ENCODE measurements at regions not wholly inside any gene's neighbourhood (a gene's known extent, or its start where the extent isn't known, plus 50 kb on each side); places are given as distances from the start of the nearest gene placed in this dataset.
"Not testable (repeated sequence)": the region's sequence is repeated elsewhere in the genome, so short reads cannot be mapped to it uniquely, and the experiment has no call there.

GRCh38 chr2:91573755-91574154 is 2882.3 kb downstream of the RPIA start:
- WGBS (ENCODE audit: extremely low coverage, insufficient read length, low lambda C conversion rate) = no CpG with 5 or more reads among the region's 4 CpGs
- H3T11ph ChIP-seq (ENCODE audit: low read length); H3K23me2 ChIP-seq (ENCODE audit: insufficient read length, low read depth, low read length, poor library complexity, severe bottlenecking); H3K56ac ChIP-seq (ENCODE audit: insufficient read length, low read depth, low read length); H4K8ac ChIP-seq (replicated peaks; ENCODE audit: insufficient read length, low read depth, low read length); H3K4me1 ChIP-seq (ENCODE audit: insufficient read depth, low read length); H3K23ac ChIP-seq (ENCODE audit: insufficient read length, low read depth, low read length); H2BK12ac ChIP-seq (ENCODE audit: insufficient read length, low read depth, low read length); H2AK5ac ChIP-seq (ENCODE audit: insufficient read length, low read length); H3K4me1 Mint-ChIP-seq; H4K20me1 ChIP-seq (ENCODE audit: control insufficient read depth, insufficient read depth, insufficient read length); H3K27ac ChIP-seq (ENCODE audit: insufficient read length, low read depth, low read length); H4K91ac ChIP-seq (ENCODE audit: insufficient read length, low read depth, low read length); H3K36me3 Mint-ChIP-seq (ENCODE audit: insufficient read depth in 1 of 3, low read depth in 3 of 3); H3K79me1 ChIP-seq (ENCODE audit: insufficient read depth, low read depth, low read length, poor library complexity, severe bottlenecking); H3K4me2 ChIP-seq (ENCODE audit: insufficient read depth, insufficient read length, low read length); H2BK5ac ChIP-seq (ENCODE audit: insufficient read length, low read length); H3K14ac ChIP-seq (ENCODE audit: insufficient read depth, low read length); H2BK20ac ChIP-seq (ENCODE audit: low read depth, low read length, poor library complexity, severe bottlenecking); H2BK120ac ChIP-seq (ENCODE audit: low read depth, low read length, poor library complexity, severe bottlenecking); H3K18ac ChIP-seq (ENCODE audit: insufficient read length, low read depth, low read length); H3K79me2 ChIP-seq (ENCODE audit: insufficient read depth, low read length); DNase-seq; H3K27me3 ChIP-seq (ENCODE audit: insufficient read depth, low read length); H2BK15ac ChIP-seq (ENCODE audit: low read depth, low read length); H4K5ac ChIP-seq (ENCODE audit: insufficient read length, low read depth, low read length); H3K4me3 Mint-ChIP-seq; H3K27me3 Mint-ChIP-seq (ENCODE audit: low read depth); H2AFZ ChIP-seq (ENCODE audit: low read length); H3K27ac Mint-ChIP-seq; H3K9ac ChIP-seq (ENCODE audit: extremely low read depth, insufficient read length, low read length); H3K4ac ChIP-seq (ENCODE audit: low read depth, low read length): not testable (repeated sequence)
- peaks cover 17% of the 10 kb centered on the region for H3K9me3 ChIP-seq (ENCODE audit: control insufficient read depth, low read depth, low read length)
- peaks cover 49 to 52% of the 10 kb centered on the region in 2 experiments for H3K9me3 Mint-ChIP-seq

GRCh38 chr2:91574255-91574654 is 2882.8 kb downstream of the RPIA start:
- not testable (repeated sequence) for DNase-seq; H3K79me2 ChIP-seq (ENCODE audit: insufficient read depth, low read length); H3K4me1 Mint-ChIP-seq; H4K20me1 ChIP-seq (ENCODE audit: control insufficient read depth, insufficient read depth, insufficient read length); H3K27me3 Mint-ChIP-seq (ENCODE audit: low read depth); H4K8ac ChIP-seq (replicated peaks; ENCODE audit: insufficient read length, low read depth, low read length); H3K36me3 Mint-ChIP-seq (ENCODE audit: insufficient read depth in 1 of 3, low read depth in 3 of 3); H4K91ac ChIP-seq (ENCODE audit: insufficient read length, low read depth, low read length); H3K79me1 ChIP-seq (ENCODE audit: insufficient read depth, low read depth, low read length, poor library complexity, severe bottlenecking); H4K5ac ChIP-seq (ENCODE audit: insufficient read length, low read depth, low read length); H3K18ac ChIP-seq (ENCODE audit: insufficient read length, low read depth, low read length); H3K23me2 ChIP-seq (ENCODE audit: insufficient read length, low read depth, low read length, poor library complexity, severe bottlenecking); H3K27ac Mint-ChIP-seq; H3K9ac ChIP-seq (ENCODE audit: extremely low read depth, insufficient read length, low read length); H3K4me1 ChIP-seq (ENCODE audit: insufficient read depth, low read length); H2BK12ac ChIP-seq (ENCODE audit: insufficient read length, low read depth, low read length); H3K4me3 Mint-ChIP-seq; H2AK5ac ChIP-seq (ENCODE audit: insufficient read length, low read length); H2BK120ac ChIP-seq (ENCODE audit: low read depth, low read length, poor library complexity, severe bottlenecking); H2BK5ac ChIP-seq (ENCODE audit: insufficient read length, low read length); H2AFZ ChIP-seq (ENCODE audit: low read length); H3K23ac ChIP-seq (ENCODE audit: insufficient read length, low read depth, low read length); H3T11ph ChIP-seq (ENCODE audit: low read length); H3K4ac ChIP-seq (ENCODE audit: low read depth, low read length); H2BK15ac ChIP-seq (ENCODE audit: low read depth, low read length); H3K14ac ChIP-seq (ENCODE audit: insufficient read depth, low read length); H3K27ac ChIP-seq (ENCODE audit: insufficient read length, low read depth, low read length); H3K27me3 ChIP-seq (ENCODE audit: insufficient read depth, low read length); H3K56ac ChIP-seq (ENCODE audit: insufficient read length, low read depth, low read length); H2BK20ac ChIP-seq (ENCODE audit: low read depth, low read length, poor library complexity, severe bottlenecking); H3K4me2 ChIP-seq (ENCODE audit: insufficient read depth, insufficient read length, low read length)
- H3K9me3 Mint-ChIP-seq = peaks cover 47 to 51% of the 10 kb centered on the region in 2 experiments
- WGBS (ENCODE audit: extremely low coverage, insufficient read length, low lambda C conversion rate) = no CpG with 5 or more reads among the region's 8 CpGs
- peaks cover 17% of the 10 kb centered on the region for H3K9me3 ChIP-seq (ENCODE audit: control insufficient read depth, low read depth, low read length)
